GM18499 (cell line): ENCODE measurements at regions not wholly inside any gene's neighbourhood (a gene's known extent, or its start where the extent isn't known, plus 50 kb on each side); places are given as distances from the start of the nearest gene placed in this dataset.

Experiments used
- ATAC-seq: cut with Tn5 transposase; IDR thresholded peaks from one replicate; pipeline ENCODE4 v1.9.1; 2021; ENCODE audit warnings: moderate number of reproducible peaks; ENCODE audit not compliant: insufficient read depth, unreplicated experiment

DNA sequence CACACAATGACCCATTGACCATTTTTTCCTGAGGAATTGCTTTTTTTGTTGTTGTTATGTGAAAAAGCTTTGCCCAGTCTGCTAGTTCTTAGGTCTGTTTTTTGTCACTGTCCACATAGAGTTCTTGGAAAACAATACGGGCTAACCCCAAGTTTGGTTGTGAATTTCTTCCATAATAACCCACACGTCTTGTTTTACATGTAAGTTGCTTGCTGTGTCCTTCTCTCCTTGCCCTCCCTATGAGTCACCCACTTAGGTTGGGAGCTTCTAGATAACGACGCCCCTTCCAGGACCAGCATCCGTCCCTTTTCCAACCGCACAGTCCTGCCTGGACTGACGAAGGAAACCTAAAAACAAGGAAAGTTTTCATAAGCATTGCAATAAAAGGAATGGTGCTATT, 175.3 kb upstream of the HS3ST3A1 start:
- ATAC-seq, result no peak

DNA sequence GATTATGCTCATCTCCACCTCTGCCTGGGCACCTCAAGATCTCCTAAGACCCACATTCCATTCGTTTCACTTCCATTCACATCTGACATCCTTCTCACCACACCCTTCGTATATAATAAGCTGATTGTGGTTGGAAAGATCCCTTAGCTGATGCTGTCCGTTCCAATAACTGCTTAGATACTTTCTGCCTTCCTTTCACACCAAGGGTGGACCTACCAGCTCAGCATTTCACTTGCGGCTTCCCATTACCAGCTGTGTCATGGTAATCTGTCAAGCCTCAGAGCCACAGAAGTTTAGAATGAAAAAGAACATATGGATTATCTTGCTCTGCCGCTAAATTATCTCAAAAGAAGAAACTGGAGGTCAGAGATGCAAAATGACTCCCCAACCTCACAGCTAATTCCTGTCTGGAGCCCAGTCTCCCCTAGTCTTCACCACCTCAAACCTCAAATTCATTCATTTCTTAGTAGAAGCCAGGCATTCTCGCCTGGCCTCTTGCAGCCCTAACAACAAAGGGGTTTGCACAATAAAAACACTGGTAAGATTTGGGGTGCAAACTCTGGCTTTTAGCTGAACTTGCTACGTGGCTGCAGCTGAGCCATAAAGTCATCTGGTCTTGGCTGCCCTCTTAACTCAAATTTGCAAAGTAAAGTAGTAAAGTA, 182.8 kb upstream of the HS3ST3A1 start:
- no peak for ATAC-seq

DNA sequence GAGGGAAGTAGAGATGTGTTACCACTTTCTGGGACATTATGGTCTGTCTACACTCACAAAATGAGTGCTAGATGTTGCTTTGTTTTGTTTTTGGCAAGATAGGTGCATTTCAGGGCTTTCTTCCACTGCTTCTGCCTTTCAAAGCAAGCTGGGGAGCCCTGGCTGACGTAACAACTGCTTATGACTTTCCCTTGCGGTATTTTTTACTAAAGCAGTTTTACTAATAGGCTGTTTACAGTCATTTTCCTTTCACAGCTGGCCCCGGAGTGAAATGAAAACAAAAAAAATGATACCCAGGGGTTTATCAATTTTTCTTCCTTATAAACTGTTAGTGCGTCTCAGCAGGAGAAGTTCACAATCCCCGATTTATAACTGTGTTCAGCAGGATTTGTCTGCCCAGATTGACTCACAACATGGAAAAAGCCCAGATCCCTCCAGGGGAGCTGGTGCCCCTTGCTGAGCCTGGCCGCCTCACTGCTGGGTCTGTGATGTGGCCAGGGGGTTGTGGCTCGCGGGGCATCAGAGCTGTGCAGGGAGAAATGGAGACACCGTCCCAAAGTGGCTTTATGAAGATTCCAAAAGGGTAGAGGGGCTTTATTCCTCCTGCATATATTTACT, 184.4 kb upstream of the HS3ST3A1 start:
- ATAC-seq, result no peak

- no peak for ATAC-seq
Measured at GRCh38 chr17:13787636-13788035, 185.9 kb upstream of the HS3ST3A1 start.

- no peak for ATAC-seq
Measured at GRCh38 chr17:13788385-13788784, 186.7 kb upstream of the HS3ST3A1 start.

GRCh38 chr17:13792314-13792713, 190.6 kb upstream of the HS3ST3A1 start:
- ATAC-seq, result no peak

- ATAC-seq, result no peak
Measured at GRCh38 chr17:13793951-13794350, 192.2 kb upstream of the HS3ST3A1 start.

GRCh38 chr17:13797863-13798262, 196.1 kb upstream of the HS3ST3A1 start:
- no peak for ATAC-seq

- no peak for ATAC-seq
Measured at GRCh38 chr17:13806092-13806491, 204.4 kb upstream of the HS3ST3A1 start.

DNA sequence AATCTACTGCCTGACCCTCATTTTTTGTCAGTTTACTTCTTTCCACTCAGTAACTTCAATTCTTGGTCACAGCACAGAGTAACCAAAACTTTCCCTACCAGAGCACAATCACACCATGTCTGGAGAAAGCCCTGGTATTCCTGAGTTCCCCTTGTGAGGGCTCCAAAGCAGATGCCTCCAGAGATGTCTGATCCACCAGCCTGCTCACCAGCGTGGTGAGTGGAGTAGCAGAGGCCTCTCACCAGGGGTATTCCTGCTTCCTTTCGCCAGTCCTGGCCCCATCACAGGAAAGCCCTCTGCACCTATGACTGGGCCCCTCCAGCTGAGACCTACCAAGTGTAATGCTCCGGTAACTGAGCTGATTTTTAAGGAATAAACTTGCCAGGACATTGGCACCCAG, 205.4 kb upstream of the HS3ST3A1 start:
- no peak for ATAC-seq

DNA sequence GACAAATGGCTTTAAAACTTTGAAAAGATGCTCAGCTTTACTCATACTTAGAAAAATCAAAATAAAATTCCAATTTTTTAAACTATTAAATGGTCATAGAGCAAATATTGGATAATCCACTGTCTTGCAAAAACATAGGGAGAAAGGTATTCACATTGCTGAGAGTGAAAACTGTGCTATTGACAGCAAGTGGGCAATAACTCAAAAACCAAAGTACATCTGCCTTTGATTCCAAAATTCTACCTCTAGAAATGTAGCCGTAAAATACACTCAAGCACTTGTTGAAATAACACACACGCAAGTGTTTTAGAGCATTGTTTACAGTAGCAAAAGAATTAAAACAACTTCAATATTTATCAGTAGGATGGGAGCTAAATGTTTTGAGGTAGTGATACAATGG, 210.6 kb upstream of the HS3ST3A1 start:
- no peak for ATAC-seq

GRCh38 chr17:13813347-13814240, 211.9 kb upstream of the HS3ST3A1 start:
- no peak for ATAC-seq

DNA sequence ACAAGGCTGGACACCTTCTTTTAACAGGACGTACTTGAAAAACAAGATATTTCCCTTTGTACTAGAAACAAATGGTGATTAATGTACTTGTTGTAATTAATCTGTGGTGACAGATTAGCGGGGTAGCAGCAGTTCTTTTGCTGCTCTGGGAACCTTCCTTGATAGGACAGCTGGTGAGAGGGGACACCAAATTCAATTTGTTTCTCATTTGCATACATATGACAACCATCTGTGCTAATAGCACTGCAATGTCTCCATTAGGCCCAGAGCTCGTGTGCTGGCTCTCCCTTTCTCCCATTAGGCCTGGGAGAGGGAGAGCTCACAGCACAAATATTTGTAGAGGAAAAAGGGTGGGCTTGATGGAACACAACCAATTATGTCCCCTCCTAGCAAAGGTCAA, 221.0 kb upstream of the HS3ST3A1 start:
- ATAC-seq, result no peak

- no peak for ATAC-seq
Measured at GRCh38 chr17:13825526-13826040, 223.9 kb upstream of the HS3ST3A1 start.

- no peak for ATAC-seq
Measured at GRCh38 chr17:13827118-13827517, 225.4 kb upstream of the HS3ST3A1 start.

DNA sequence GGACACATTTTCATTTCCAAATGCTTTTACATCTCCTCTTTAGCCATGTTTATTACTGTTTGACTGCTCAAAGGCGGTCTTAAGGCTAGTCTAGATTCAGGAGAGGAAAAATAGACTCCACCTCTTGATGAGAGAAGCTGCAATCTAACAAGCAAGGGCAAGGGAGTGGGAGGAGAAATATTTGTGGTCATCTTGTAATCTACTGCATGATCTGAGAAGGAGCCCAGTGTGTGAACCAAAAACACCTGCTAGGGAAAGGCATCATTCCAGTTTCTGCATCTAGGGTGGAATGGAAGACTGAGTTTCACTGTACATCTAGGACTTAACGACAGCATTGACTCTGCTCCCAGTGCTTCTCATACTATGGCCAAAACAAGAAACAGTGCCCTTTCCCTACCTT, 232.2 kb upstream of the HS3ST3A1 start:
- ATAC-seq, result no peak

DNA sequence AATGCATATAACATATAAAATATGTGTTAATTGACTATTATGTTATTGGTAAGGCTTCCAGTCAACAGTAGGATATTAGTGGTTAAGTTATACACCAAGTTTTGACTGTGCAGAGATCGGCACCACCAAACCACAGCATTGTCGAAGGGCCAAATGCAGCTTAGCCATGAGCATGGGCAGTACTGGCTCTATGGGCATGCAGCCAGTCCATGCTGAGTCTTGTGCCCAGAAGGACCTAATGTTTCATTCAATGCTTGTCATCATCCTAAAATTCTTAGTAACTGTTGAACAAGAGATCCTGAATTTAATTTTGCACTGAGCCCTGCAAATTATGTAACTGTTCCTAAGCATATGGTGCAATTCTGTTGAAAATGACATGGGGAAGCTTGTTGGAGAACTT, 233.4 kb upstream of the HS3ST3A1 start:
- ATAC-seq, result no peak

DNA sequence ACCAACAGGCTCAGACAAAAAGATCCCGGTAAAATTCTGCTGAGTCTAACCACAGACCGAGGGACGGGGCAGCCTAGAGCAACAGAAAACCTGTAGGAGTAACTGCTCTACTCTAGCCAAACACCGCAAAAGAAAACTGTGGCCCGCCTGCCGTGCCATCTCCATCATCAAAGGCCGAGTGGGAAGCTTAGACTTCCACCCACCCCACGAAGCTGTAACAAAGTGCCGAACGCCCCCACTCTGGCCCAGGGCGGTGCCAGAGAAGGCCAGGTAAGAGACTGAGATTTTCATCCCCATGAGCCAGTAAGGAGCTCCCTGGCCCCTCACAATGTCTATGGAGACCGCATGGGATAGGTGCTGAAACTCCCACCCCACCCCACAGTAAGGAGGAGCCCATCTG, 231.9 kb upstream of the COX10 start:
- ATAC-seq, result no peak

DNA sequence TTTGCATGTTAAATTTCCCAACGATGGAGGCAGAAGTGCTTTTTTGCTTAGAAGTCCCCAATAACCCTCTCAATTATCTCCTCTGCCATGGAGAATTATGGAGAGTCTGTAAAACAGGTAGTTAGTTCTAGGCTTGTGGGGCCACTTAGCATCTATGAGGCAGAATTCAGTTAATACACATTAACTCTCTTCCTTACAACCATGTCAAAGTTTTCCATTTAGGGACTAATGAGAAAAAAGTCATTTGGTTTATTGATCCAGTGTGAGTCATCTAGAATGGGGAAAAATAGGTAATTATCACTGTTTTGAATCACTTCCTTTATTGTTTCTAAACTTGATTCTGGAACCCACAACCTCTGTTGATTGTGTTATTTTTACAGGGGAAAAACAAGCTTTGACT, 229.1 kb upstream of the COX10 start:
- ATAC-seq, result no peak

DNA sequence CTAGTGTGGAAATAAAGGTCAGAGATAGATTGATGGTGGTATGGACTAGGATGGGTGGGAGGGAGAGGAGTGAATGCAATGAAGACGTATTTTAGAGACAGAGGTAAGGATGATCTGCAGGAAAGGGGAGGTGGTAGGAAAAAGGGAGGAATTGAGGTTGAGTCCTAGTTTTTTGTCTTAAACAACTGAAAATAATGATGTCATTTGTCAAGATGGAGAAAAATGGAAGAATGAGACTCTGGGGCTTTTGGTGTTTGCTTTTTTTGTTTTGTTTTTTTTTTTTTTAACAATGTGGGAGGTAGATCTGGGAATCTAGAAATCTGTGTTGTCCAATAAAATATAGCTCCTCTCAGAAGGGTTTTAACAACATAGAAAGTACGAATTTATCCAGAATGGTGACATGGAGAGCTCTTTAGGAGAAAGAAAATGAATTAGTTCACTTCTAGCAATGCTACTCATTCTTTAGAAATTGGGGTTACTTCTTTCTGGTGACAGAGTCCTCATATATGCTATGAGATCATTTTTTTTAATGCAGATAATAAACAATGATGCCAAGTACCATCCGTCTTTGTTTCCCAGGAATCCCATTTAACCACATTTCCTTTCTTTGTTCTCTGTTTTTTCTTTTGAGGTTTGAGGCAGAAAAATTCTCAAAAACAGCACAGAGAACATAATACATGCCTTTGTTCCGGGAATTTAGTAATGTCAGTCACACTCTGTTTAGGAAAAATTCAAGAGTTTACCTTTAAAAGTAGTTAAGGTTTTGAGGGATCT, 225.3 kb upstream of the COX10 start:
- ATAC-seq, result no peak
